ENCODE measurements at regions not wholly inside any gene's neighbourhood (a gene's known extent, or its start where the extent isn't known, plus 50 kb on each side); places are given as distances from the start of the nearest gene placed in this dataset.

DNA sequence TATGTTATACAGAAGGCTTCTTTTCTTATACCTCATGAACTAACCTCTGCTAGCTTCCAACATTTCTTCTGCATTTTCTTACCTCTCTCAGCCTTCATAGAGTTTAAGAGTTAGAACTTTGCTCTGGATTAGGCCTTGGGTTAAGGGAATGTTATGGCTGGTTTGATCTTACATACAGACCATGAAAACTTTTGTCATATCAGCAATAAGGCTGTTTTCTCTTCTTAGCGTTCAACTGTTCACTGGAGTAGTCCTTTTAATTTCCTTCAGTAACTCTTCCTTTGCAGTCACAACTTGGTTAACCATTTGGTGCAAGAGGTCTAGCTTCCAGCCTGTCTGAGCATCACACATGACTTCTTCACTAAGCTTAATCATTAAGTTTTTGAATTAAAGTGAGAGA lies 329.0 kb upstream of the CCNG1 start:
- TF ChIP-seq GATA2 (IDR thresholded peaks at IDR 0.05; ENCODE audit: low read depth, low read length) (no peak), GATA3 (IDR thresholded peaks at IDR 0.05; ENCODE audit: low read depth, low read length) (no peak)

Measured in SH-SY5Y (cell line).